ENCODE measurements at regions not wholly inside any gene's neighbourhood (a gene's known extent, or its start where the extent isn't known, plus 50 kb on each side); places are given as distances from the start of the nearest gene placed in this dataset.

GRCh38 chr5:9771079-9771478 is 140.9 kb upstream of the TAS2R1 start:
- Histone ChIP-seq H3K4me3 (replicated peaks in 1 of 2; ENCODE audit: low read depth in 1 of 2, low read length in 2 of 2) (no peak overlapping the region), H3K9ac (ENCODE audit: low read length) (no peak overlapping the region), H2AFZ (ENCODE audit: low read depth, low read length, poor library complexity, severe bottlenecking) (no peak overlapping the region), H3K36me3 (ENCODE audit: control insufficient read depth in 1 of 2, insufficient read depth in 2 of 2, low read length in 2 of 2) (no peaks in the 10 kb centered on the region), H3K9me2 (ENCODE audit: insufficient read depth) (no peaks in the 10 kb centered on the region), H3K4me2 (ENCODE audit: low read length) (no peak overlapping the region), H3K27me3 (ENCODE audit: insufficient read depth, low read length) (no peaks in the 10 kb centered on the region), H3K27ac (ENCODE audit: low read depth, low read length) (no peak overlapping the region), H3K4me1 (ENCODE audit: control insufficient read depth in 1 of 2, insufficient read depth in 2 of 2, low read length in 2 of 2) (no peaks in the 10 kb centered on the region), H3K79me2 (ENCODE audit: insufficient read depth, low read length) (no peaks in the 10 kb centered on the region), H4K20me1 (ENCODE audit: insufficient read depth) (no peaks in the 10 kb centered on the region), H3K9me3 (ENCODE audit: control insufficient read depth in 1 of 2, insufficient read depth in 1 of 2, low read depth in 1 of 2, low read length in 2 of 2) (no peaks in the 10 kb centered on the region)
- ChIA-PET POLR2A (no interaction called here), CTCF (no interaction called here), RAD21 (ENCODE audit: low non-redundant PET in 1 of 2, low total read pairs in 2 of 2, uncharacterized antibody in 2 of 2, unreplicated experiment in 2 of 2) (no interaction called here)
- no peak for TF ChIP-seq ZFX (IDR thresholded peaks at IDR 0.05)
- no peak for DNase-seq (ENCODE audit: low read depth, low spot score)
- intact Hi-C loops (cut with micrococcal nuclease) = no loop called here
- no TSS peak for BruUV-seq (replicated peaks)
- no peak for ATAC-seq

- no peak overlapping the region for H3K4me3 ChIP-seq (replicated peaks in 1 of 2; ENCODE audit: low read depth in 1 of 2, low read length in 2 of 2)
- H3K9me2 ChIP-seq (ENCODE audit: insufficient read depth) = no peaks in the 10 kb centered on the region
- ChIA-PET POLR2A (no interaction called here), CTCF (no interaction called here), RAD21 (ENCODE audit: low non-redundant PET in 1 of 2, low total read pairs in 2 of 2, uncharacterized antibody in 2 of 2, unreplicated experiment in 2 of 2) (no interaction called here)
- no peaks in the 10 kb centered on the region for H3K4me1 ChIP-seq (ENCODE audit: control insufficient read depth in 1 of 2, insufficient read depth in 2 of 2, low read length in 2 of 2)
- no peak overlapping the region for H2AFZ ChIP-seq (ENCODE audit: low read depth, low read length, poor library complexity, severe bottlenecking)
- TF ChIP-seq ATF3 (IDR thresholded peaks at IDR 0.05) (no peak), EGR1 (IDR thresholded peaks at IDR 0.05; ENCODE audit: low read depth) (no peak), SRF (IDR thresholded peaks at IDR 0.05; ENCODE audit: low read depth) (no peak), POLR2A (IDR thresholded peaks at IDR 0.05; ENCODE audit: borderline replicate concordance, extremely low read depth, insufficient read depth, insufficient read length) (no peak), REST (IDR thresholded peaks at IDR 0.05; ENCODE audit: low read depth) (no peak), CBX3 (IDR thresholded peaks at IDR 0.05; ENCODE audit: low read depth) (no peak), ZBTB33 (IDR thresholded peaks at IDR 0.05; ENCODE audit: extremely low read depth, insufficient replicate concordance, low read length) (no peak), POLR2AphosphoS5 (IDR thresholded peaks at IDR 0.05; ENCODE audit: low read depth, low read length) (no peak), SIN3A (IDR thresholded peaks at IDR 0.05; ENCODE audit: low read depth) (no peak), ZNF274 (IDR thresholded peaks at IDR 0.05; ENCODE audit: low read depth, low read length) (no peak), TCF7L2 (IDR thresholded peaks at IDR 0.05; ENCODE audit: borderline replicate concordance, extremely low read depth, insufficient read depth, insufficient read length) (no peak), YY1 (IDR thresholded peaks at IDR 0.05; ENCODE audit: extremely low read depth, insufficient replicate concordance, low read depth, low read length) (no peak), JUND (IDR thresholded peaks at IDR 0.05) (no peak), ZFX (IDR thresholded peaks at IDR 0.05) (no peak), RAD21 (IDR thresholded peaks at IDR 0.05; ENCODE audit: low read depth) (no peak), ELF1 (IDR thresholded peaks at IDR 0.05; ENCODE audit: borderline replicate concordance, low read depth) (no peak), EZH2 (IDR thresholded peaks at IDR 0.05) (no peak), EZH2phosphoT487 (IDR thresholded peaks at IDR 0.05; ENCODE audit: borderline replicate concordance) (no peak)
- DNase-seq (ENCODE audit: low read depth, low spot score) = no peak
- intact Hi-C loops (cut with micrococcal nuclease) = no loop called here
- no peak overlapping the region for H3K9ac ChIP-seq (ENCODE audit: low read length)
- H3K27ac ChIP-seq (ENCODE audit: low read depth, low read length) = no peak overlapping the region
- no peaks in the 10 kb centered on the region for H3K79me2 ChIP-seq (ENCODE audit: insufficient read depth, low read length)
- no peaks in the 10 kb centered on the region for H3K36me3 ChIP-seq (ENCODE audit: control insufficient read depth in 1 of 2, insufficient read depth in 2 of 2, low read length in 2 of 2)
- BruUV-seq (replicated peaks) = no TSS peak
- H3K9me3 ChIP-seq (ENCODE audit: control insufficient read depth in 1 of 2, insufficient read depth in 1 of 2, low read depth in 1 of 2, low read length in 2 of 2) = no peaks in the 10 kb centered on the region
- no peaks in the 10 kb centered on the region for H3K27me3 ChIP-seq (ENCODE audit: insufficient read depth, low read length)
- H4K20me1 ChIP-seq (ENCODE audit: insufficient read depth) = no peaks in the 10 kb centered on the region
- no peak for ATAC-seq
- H3K4me2 ChIP-seq (ENCODE audit: low read length) = no peak overlapping the region
Measured at GRCh38 chr5:9766581-9766980, 136.4 kb upstream of the TAS2R1 start.
